Epithelial cell of proximal tubule (primary cell): ENCODE measurements at regions not wholly inside any gene's neighbourhood (a gene's known extent, or its start where the extent isn't known, plus 50 kb on each side); places are given as distances from the start of the nearest gene placed in this dataset.
"Not testable (repeated sequence)": the region's sequence is repeated elsewhere in the genome, so short reads cannot be mapped to it uniquely, and the experiment has no call there.

Experiments
- DNase-seq: peaks from one replicate; pipeline ENCODE4 v3.0.0-alpha.2; 2011; ENCODE audit warnings: low read depth
- H3K4me3 ChIP-seq: 2 replicates; pipeline ENCODE4 v1.5.1; 2011; ENCODE audit warnings: low read depth, mild to moderate bottlenecking, low read length
- TF ChIP-seq, protein P1 (sequence below): conservative IDR thresholded peaks from 2 replicates; pipeline ENCODE4 v1.5.1; 2012; ENCODE audit warnings: low read depth, mild to moderate bottlenecking, low read length

DNA sequence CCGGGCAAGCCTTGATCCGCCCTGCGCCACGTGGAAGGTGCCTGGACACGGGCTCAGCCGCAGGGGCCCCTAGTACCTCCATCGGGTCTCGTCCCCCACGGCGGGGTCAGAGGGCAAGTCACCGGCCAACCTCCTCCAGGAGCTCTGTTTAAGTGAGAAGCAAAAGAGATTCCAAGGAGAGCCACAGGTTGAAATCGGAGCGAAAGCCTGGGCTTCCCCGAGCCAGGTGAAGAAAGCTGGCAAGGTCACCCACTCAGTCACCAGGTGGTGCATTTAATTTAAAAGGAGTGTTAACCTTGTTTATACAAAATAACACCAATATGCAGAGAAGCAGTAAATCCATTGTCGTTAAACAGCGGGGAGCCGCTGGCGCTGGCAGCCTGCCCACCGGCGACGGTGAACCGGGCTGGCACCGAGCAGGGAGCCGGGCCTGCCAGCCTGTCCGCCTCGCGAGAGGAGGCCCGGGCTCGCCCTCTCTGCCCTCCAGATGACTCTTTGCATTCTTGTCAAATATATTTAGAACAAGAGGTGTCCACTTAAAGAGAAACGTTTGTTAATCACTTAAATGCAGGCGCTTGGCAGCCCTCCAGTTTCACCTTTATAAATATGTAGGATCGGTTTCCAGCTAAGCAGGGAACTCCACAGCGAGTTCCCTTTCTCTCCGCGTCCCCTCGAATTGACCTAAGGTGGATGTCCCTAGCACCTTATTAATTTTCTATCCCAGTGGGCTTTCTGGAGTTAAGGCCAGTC lies 277.3 kb upstream of the NR2F2 start:
- H3K4me3 ChIP-seq = peak overlapping the region; percentile 57
- TF ChIP-seq, protein P1, sequence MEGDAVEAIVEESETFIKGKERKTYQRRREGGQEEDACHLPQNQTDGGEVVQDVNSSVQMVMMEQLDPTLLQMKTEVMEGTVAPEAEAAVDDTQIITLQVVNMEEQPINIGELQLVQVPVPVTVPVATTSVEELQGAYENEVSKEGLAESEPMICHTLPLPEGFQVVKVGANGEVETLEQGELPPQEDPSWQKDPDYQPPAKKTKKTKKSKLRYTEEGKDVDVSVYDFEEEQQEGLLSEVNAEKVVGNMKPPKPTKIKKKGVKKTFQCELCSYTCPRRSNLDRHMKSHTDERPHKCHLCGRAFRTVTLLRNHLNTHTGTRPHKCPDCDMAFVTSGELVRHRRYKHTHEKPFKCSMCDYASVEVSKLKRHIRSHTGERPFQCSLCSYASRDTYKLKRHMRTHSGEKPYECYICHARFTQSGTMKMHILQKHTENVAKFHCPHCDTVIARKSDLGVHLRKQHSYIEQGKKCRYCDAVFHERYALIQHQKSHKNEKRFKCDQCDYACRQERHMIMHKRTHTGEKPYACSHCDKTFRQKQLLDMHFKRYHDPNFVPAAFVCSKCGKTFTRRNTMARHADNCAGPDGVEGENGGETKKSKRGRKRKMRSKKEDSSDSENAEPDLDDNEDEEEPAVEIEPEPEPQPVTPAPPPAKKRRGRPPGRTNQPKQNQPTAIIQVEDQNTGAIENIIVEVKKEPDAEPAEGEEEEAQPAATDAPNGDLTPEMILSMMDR = no peak
- peak; percentile 12 for DNase-seq

DNA sequence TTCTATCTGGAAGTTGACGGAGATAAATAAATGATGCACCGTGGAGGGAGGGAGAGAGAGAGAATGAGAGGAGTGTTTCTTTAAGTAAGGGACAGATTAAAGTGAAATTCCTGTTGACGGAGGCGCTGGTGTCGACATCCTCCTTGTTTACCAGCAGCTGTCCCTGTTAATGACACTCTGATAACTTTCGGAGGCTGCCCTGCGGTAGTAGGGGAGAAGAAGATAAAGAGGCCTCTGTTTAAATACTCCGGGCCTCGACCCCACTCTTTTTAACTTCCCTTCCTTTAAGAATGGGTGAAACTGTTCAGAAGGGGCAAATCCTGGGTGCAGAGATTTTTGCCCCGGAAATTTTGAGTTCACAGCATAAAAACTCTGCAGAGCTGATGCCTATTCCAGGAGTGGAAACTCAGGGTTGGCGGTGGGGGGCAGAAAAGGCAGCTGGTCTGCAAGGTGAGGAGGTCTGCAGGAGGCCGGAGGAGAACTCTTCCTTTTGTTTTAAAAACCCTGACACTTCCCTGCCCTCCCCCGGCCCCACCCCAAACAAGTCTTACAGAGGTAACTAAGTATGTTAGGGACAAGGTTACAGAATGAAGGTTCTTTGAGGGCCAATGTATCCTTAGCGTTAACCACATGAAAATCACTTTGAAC lies 276.6 kb upstream of the NR2F2 start:
- DNase-seq = no peak
- peak overlapping the region; percentile 57 for H3K4me3 ChIP-seq
- TF ChIP-seq, protein P1 = no peak

DNA sequence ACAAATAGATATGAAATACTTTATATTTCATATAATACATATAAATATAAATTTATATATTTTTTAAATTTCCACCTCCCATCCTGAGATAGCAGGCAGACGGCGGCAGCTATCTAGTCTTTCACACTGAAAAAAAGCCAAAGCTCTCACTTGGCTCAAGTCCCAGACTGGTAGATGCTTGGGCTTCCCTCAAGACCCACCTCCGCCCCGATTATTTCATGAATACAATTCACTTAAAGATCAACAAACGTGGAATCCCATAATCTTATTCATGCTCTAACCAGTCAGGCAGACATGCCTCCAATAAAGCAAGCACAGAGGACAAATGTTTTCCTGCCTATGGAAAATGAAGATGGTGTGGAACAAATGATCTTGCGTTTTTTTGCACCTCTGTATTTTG lies 275.9 kb upstream of the NR2F2 start:
- TF ChIP-seq, protein P1 = no peak
- H3K4me3 ChIP-seq = no peak overlapping the region
- no peak for DNase-seq

DNA sequence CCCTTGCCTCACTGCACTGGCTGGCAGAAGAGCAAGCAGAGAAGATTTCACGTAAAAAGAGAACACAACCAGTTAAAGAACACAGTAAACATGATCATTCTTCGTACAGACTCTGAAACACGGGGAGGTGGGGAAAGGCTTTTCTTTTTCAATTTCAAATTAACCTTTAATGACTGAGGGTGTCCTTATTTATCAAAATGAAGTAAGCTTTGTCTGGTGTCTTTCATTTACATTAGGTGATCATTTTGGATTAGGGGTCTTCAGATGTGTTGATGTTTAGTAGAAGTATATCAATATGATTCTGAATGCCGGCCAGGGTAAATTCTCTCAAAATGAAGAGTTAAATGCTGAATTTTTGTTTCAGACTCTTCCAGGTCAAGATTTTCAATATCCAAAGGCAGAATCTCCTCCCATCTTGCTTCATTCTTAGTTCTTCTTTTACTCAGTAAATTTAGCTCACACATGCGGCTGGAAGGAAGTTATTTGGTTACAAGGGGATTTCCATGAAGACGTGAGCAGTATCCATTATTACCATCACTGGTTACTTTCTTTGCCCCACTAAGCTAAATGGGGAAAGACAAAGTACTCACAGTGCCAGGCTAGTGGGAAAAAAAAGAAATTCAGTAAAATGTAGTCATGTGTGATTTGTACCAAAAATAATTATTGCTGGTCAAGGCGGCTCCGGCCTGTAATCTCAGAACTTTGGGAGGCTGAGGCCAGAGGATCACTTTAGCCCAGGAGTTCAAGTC lies 272.2 kb upstream of the NR2F2 start:
- DNase-seq = no peak
- no peak overlapping the region for H3K4me3 ChIP-seq
- TF ChIP-seq, protein P1 = no peak

DNA sequence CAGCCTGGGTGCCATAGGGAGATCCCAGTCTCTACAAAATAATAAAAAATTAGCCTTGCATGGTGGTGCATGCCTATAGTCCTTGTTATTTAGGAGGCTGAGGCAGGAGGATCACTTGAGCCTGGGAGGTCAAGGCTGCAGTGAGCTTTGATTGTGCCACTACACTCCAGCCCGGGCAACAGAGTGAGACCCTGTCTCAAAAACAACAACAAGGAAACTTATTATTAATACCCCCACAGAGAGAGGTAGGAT lies 271.7 kb upstream of the NR2F2 start:
- not testable (repeated sequence) for H3K4me3 ChIP-seq

DNA sequence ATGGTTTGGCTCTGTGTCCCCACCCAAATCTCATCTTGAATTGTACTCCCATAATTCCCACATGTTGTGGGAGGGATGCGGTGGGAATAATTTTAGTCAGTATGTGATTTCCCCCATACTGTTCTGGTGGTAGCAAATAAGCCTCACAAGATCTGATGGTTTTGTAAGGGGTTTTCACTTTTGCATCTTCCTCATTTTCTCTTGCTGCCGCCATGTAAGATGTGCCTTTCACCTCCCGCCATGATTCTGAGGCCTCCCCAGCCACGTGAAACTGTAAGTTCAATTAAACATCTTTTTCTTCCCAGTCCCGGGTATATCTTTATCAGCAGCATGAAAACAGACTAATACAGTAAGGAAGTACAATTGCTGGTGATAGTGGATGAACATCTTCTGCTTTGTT lies 269.9 kb upstream of the NR2F2 start:
- DNase-seq, H3K4me3 ChIP-seq: not testable (repeated sequence)

More for the DNA sequence above, 271.7 kb upstream of the NR2F2 start:
- not testable (repeated sequence) for DNase-seq

DNA sequence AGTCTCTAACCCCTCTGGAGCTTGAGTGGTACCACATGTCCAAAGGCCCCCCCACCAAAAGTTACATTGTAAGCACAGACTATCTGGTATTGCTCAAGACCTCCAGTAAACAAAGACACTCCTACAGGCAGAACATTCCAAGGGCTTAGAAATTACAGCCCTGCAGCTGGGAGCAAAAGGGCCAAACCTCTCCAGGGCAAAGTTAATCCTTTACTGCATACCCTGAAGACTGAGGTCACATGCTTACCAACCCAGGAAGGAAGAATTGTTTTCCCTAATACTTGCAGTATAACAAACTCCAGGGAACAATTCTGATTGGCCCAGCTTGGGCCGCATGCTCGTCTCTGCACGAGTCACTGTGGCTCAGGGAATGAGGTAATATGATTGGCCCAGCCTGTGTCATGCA lies 266.1 kb upstream of the NR2F2 start:
- TF ChIP-seq, protein P1 = no peak
- H3K4me3 ChIP-seq = no peak overlapping the region
- DNase-seq = peak; percentile 55

DNA sequence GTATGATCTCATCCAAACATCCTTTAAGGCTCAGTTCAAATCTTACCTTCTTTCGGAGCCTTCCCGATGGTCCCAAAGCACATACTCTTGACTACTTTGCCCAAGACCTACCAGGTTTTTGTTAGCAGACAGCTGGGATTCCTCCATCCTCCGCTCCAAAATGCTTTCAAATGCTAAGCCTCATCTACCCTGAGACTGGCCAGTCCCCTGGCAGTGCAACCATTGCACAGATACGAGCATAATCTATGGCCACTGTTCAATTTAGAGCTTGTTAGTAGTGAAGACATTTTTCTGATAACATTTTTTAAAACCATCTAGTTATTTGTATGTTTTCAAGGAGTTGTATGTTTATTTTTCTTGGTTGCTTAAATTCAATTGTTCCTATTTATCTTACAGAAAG lies 264.4 kb upstream of the NR2F2 start:
- DNase-seq = no peak
- H3K4me3 ChIP-seq = no peak overlapping the region
- TF ChIP-seq, protein P1 = no peak
